Neural crest cell (in vitro differentiated cells): ENCODE measurements at regions not wholly inside any gene's neighbourhood (a gene's known extent, or its start where the extent isn't known, plus 50 kb on each side); places are given as distances from the start of the nearest gene placed in this dataset.
A peak's percentile ranks its signal among the peaks of the same experiment; 100 is the strongest.
"Not testable (repeated sequence)": the region's sequence is repeated elsewhere in the genome, so short reads cannot be mapped to it uniquely, and the experiment has no call there.

ENCODE experiments used
- DNase-seq: peaks from one replicate; pipeline ENCODE4 v3.0.0; 2021; ENCODE audit warnings: low read depth, mixed read lengths, low spot score
- H3K27ac Mint-ChIP-seq: one replicate; pipeline ENCODE4 v1.8.0; 2021; ENCODE audit warnings: mild to moderate bottlenecking, mixed read lengths; ENCODE audit not compliant: unreplicated experiment
- H3K27me3 Mint-ChIP-seq: 2 replicates; pipeline ENCODE4 v1.8.0; 2021; ENCODE audit warnings: low read depth, mild to moderate bottlenecking, mixed read lengths
- H3K36me3 Mint-ChIP-seq: 2 replicates; pipeline ENCODE4 v1.8.0; 2021; ENCODE audit warnings: low read depth, mild to moderate bottlenecking, mixed read lengths
- H3K4me1 Mint-ChIP-seq: 2 replicates; pipeline ENCODE4 v1.8.0; 2021; ENCODE audit warnings: mixed read lengths
- H3K4me3 Mint-ChIP-seq: one replicate; pipeline ENCODE4 v1.8.0; 2021; ENCODE audit warnings: mild to moderate bottlenecking, mixed read lengths
- H3K9me3 Mint-ChIP-seq: 2 replicates; pipeline ENCODE4 v1.8.0; 2021; ENCODE audit warnings: mixed read lengths
- TF ChIP-seq, protein P1 (sequence below): fragments of 200-600 bp; sonication (generic); conservative IDR thresholded peaks from 2 replicates; pipeline ENCODE4 v1.5.0; 2021; ENCODE audit warnings: antibody characterized with exemption, mild to moderate bottlenecking

- Mint-ChIP-seq H3K27me3 (no peaks in the 10 kb centered on the region), H3K9me3 (peaks cover 5% of the 10 kb centered on the region), H3K27ac (no peak overlapping the region), H3K36me3 (peaks cover 5% of the 10 kb centered on the region), H3K4me3 (no peak overlapping the region), H3K4me1 (peaks cover 16% of the 10 kb centered on the region)
- TF ChIP-seq, protein P1, sequence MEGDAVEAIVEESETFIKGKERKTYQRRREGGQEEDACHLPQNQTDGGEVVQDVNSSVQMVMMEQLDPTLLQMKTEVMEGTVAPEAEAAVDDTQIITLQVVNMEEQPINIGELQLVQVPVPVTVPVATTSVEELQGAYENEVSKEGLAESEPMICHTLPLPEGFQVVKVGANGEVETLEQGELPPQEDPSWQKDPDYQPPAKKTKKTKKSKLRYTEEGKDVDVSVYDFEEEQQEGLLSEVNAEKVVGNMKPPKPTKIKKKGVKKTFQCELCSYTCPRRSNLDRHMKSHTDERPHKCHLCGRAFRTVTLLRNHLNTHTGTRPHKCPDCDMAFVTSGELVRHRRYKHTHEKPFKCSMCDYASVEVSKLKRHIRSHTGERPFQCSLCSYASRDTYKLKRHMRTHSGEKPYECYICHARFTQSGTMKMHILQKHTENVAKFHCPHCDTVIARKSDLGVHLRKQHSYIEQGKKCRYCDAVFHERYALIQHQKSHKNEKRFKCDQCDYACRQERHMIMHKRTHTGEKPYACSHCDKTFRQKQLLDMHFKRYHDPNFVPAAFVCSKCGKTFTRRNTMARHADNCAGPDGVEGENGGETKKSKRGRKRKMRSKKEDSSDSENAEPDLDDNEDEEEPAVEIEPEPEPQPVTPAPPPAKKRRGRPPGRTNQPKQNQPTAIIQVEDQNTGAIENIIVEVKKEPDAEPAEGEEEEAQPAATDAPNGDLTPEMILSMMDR = no peak
- no peak for DNase-seq
Measured at GRCh38 chr6:145153495-145153894, 581.8 kb downstream of the EPM2A start.

DNA sequence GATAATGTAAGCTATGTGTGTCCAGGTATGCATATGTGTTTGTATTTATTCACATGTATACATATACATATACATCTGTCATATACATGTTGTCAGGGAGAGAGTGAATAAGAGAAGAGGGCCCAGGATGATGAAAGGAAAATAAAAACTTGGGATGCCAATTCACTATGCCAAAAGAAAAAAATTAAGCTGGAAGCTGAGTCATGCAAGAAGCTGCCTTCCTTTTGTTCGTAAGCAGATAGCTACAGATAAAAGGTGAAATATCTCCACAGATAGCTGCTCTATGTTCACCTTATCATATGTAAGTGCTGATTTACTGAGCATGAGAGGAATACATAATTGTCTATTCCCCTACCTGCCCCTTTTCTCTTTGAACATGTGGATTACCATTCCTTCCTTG, 579.9 kb downstream of the EPM2A start:
- peaks cover 11% of the 10 kb centered on the region for H3K9me3 Mint-ChIP-seq
- peaks cover 10% of the 10 kb centered on the region for H3K36me3 Mint-ChIP-seq
- H3K27me3 Mint-ChIP-seq = no peaks in the 10 kb centered on the region
- TF ChIP-seq, protein P1 = no peak
- H3K4me1 Mint-ChIP-seq = no peaks in the 10 kb centered on the region
- H3K27ac Mint-ChIP-seq = no peak overlapping the region
- H3K4me3 Mint-ChIP-seq = no peak overlapping the region
- DNase-seq = no peak

GRCh38 chr6:145155873-145156782, 579.2 kb downstream of the EPM2A start:
- Mint-ChIP-seq H3K4me3 (no peak overlapping the region), H3K4me1 (no peaks in the 10 kb centered on the region), H3K36me3 (peaks cover 10% of the 10 kb centered on the region), H3K27me3 (no peaks in the 10 kb centered on the region), H3K27ac (peak overlapping the region; percentile 9), H3K9me3 (peaks cover 11% of the 10 kb centered on the region)
- TF ChIP-seq, protein P1 = no peak
- no peak for DNase-seq

DNA sequence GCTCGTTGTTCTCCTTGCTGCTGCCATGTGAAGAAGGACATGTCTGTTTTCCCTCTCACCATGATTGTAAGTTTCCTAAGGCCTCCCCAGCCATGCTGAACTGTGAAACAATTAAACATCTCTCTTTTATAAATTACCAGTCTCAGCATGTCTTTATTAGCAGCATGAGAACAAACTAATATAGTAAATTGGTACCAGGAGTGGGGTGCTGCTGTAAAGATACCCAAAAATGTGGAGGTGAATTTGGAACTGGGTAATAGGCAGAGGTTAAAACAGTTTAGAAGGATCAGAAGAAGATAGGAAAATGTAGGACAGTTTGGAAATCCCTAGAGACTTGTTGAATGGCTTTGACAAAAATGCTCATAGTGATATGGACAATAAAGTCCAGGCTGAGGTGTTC, 576.7 kb downstream of the EPM2A start:
- not testable (repeated sequence) for H3K27ac Mint-ChIP-seq

DNA sequence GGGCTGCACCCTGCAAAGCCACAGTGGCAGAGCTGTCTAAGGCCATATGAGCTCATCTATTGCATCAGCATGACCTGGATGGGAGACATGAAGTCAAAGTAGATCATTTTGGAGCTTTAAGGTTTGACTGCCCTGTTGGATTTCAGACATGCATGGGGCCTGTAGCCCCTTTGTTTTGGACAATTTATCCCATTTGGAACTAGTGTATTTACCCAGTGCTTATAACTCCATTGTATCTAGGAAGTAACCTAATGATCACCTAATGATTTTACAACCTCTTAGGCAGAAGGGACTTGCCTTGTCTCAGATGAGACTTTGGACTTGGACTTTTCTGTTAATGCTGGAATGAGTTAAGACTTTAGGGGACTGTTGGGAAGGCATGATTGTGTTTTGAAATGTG, 575.4 kb downstream of the EPM2A start:
- DNase-seq = no peak
- peaks cover 10% of the 10 kb centered on the region for H3K36me3 Mint-ChIP-seq
- H3K9me3 Mint-ChIP-seq = peaks cover 11% of the 10 kb centered on the region
- TF ChIP-seq, protein P1 = no peak
- H3K27ac Mint-ChIP-seq = no peak overlapping the region
- no peaks in the 10 kb centered on the region for H3K4me1 Mint-ChIP-seq
- H3K27me3 Mint-ChIP-seq = no peaks in the 10 kb centered on the region
- H3K4me3 Mint-ChIP-seq = no peak overlapping the region

More for the DNA sequence above, 576.7 kb downstream of the EPM2A start:
- peaks cover 11% of the 10 kb centered on the region for H3K9me3 Mint-ChIP-seq
- peaks cover 10% of the 10 kb centered on the region for H3K36me3 Mint-ChIP-seq
- H3K4me3 Mint-ChIP-seq, H3K4me1 Mint-ChIP-seq, DNase-seq, H3K27me3 Mint-ChIP-seq: not testable (repeated sequence)

DNA sequence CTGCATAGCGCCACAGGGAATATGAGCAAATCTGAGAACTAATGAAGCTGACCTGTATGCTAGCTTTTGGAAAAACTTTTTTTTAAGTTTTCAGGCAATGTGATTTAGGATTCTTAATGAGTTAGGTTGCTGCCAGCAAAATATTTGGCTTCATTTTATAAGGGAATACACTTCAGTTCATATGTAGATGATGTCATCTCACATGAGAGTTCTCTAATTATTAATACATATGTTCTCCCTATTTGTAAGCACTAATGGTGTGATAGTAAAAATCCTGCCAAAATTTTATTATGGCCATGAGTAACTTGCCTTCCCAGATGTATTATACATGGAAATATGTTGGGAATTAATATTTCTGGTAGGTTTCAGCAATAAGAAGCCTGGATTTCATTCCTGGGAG, 573.8 kb downstream of the EPM2A start:
- H3K27ac Mint-ChIP-seq = no peak overlapping the region
- peaks cover 10% of the 10 kb centered on the region for H3K36me3 Mint-ChIP-seq

More for the DNA sequence above, 573.8 kb downstream of the EPM2A start:
- TF ChIP-seq, protein P1 = no peak
- Mint-ChIP-seq H3K27me3 (no peaks in the 10 kb centered on the region), H3K4me3 (no peak overlapping the region), H3K9me3 (peaks cover 11% of the 10 kb centered on the region), H3K4me1 (no peaks in the 10 kb centered on the region)
- no peak for DNase-seq
